GM19035 (cell line): ENCODE measurements at regions not wholly inside any gene's neighbourhood (a gene's known extent, or its start where the extent isn't known, plus 50 kb on each side); places are given as distances from the start of the nearest gene placed in this dataset.
"Not testable (repeated sequence)": the region's sequence is repeated elsewhere in the genome, so short reads cannot be mapped to it uniquely, and the experiment has no call there.

Experiments
- ATAC-seq: cut with Tn5 transposase; IDR thresholded peaks from one replicate; pipeline ENCODE4 v1.9.1; 2021; ENCODE audit not compliant: unreplicated experiment

DNA sequence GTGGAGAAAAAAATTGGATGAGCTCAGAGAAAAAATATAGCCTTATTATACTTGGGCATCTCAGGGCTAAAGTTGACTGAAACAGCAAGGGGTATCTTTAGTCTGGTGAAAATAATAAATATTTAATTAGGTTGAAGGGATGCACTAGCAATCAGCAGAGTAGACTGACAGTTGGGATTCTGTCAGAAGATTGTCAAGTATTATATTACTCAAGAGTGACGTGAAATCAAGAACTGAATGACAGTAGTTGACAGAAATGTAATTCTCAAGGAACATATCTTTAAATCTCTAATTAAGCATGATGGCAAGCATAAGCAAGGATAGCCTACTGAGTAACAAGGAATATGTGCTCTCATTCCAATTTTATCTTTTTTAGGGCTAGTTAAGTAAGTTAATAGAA, 1301.1 kb downstream of the DSC3 start:
- no peak for ATAC-seq

DNA sequence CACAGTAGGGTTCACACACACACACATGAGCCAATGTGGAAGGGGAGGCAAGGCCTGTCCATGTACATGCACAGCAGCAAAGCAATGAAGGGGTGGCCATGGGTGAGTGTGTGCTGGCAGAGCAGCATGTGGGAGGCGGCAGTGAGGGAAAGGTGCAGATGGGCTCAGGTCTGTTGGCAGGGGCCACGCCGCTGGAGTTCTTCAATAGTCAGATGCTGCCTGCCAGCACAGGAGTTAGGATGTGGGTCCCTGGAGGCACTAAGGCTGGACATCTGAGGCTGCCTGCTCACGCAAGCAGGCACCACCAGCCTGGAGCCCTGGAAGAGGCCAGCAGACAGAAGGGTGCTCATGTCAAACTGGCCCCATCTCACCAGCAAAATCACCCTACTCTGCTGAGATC, 1304.9 kb downstream of the DSC3 start:
- no peak for ATAC-seq

DNA sequence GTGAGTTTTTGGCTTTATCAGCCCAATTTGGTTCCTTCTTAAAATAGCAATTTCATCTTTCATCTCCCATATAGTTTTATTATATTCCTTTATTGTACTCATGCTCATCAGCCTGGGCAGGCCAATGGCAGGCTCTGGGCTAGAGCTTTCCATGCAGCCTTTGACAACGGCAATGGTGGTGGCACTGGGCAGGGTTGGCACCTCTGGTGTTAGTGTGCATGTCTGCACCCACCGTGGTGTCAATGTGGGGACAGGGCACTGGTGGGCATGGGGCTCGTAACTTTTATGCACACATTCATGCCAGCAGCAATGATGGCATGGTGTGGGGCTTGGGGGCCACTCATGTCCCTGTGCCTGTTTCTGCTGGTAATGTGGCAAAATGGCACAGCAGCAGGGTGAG, 1305.4 kb downstream of the DSC3 start:
- ATAC-seq = no peak

DNA sequence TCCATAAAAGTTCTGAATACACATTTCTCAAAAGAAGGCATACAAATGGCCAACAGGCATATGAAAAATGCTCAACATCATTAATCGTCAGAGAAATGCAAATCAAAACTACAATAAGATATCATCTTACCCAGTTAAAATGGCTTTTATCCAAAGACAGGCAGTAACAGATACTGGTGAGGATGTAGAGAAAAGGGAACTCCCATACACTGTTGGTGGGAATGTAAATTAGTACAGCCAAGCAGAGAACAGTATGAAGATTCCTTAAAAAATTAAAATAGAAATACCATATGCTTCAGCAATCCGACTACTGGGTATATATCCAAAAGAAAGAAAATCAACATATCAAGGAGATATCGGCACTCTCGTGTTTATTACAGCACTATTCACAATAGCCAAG, 1312.5 kb downstream of the DSC3 start:
- no peak for ATAC-seq

DNA sequence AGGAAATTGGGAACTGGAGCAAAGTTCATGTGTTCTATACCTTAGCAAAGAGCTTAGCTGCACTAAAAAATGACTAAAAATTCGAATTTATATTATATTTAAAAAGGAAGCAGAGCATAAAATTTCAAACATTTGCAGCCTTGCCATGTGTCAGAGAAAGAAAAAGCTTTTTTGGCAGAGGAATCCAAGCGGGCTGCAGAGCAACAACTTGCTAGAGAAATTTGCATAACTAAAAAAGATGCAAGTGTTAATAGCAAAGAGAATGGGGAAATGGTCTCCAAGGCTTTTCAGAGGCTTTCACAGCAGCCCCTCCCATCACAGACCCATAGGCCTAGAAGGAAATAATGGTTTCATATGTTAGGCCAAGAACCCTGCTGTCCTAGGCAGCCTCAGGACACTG, 1315.9 kb downstream of the DSC3 start:
- ATAC-seq = no peak

DNA sequence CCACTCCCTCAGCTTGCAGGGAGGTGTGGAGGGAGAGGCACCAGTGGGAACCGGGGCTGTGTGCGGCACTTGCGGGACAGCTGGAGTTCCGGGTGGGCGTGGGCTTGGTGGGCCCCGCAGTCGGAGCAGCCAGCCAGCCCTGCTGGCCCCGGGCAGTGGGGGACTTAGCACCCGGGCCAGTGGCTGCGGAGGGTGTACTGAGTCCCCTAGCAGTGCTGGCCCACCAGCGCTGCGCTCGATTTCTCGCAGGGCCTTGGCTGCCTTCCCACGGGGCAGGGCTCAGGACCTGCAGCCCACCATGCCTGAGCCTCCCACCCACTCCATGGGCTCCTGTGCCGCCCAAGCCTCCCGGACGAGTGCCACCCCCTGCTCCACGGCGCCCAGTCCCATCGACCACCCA, 1319.1 kb downstream of the DSC3 start:
- not testable (repeated sequence) for ATAC-seq

DNA sequence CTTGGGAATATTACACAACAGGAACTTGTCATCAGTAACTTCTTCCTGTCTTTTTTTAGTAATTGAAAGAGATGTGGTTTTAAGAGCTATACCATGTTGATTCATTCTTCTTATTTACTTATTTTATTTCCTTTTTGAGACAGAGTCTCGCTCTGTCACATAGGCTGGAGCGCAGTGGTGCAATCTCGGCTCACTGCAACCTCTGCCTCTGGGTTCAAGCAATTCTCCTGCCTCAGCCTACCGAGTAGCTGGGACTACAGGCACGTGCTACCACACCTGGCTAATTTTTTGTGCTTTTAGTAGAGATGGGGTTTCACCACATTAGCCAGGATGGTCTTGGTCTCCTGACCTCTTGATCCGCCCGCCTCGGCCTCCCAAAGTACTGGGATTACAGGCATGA, 1326.6 kb downstream of the DSC3 start:
- ATAC-seq = not testable (repeated sequence)

DNA sequence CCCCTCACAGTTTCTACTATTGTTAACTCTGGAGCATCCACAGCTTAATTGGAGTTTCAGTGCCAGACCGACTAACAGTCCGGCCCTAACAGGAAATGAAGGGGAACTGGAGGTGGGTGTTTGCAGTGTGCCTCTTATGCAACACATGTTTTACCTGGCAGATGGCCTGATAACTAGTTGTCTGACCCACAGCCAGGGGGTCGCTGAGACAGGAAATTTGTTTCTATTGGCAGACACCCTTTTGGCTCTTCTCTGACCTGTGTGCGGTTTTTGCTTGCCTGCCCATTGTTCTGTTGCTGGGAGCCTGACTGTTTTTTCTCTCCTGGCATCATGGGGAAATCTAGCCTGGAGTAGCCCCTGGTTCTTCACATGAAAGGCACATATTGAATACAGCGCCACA, 1329.8 kb downstream of the DSC3 start:
- ATAC-seq = no peak

DNA sequence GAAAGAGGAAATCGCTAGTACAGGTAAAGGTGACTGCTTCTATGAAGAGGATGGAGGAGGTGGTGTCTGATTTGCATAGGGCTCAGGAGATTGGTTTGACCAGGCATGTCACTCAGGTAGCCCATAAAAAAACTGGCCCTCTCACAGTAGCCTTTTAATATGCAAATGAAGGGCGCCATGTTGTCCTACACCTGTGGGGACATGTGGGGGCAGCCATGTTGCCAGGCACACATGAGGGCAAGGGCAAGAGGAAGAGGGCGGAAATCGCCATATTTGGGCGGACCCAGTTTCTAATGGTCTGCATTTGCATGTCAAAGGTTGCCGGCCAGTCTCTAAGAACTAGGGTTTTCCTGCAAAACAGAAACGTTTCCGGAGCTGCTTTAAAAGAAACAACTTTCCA, 1330.6 kb downstream of the DSC3 start:
- no peak for ATAC-seq

DNA sequence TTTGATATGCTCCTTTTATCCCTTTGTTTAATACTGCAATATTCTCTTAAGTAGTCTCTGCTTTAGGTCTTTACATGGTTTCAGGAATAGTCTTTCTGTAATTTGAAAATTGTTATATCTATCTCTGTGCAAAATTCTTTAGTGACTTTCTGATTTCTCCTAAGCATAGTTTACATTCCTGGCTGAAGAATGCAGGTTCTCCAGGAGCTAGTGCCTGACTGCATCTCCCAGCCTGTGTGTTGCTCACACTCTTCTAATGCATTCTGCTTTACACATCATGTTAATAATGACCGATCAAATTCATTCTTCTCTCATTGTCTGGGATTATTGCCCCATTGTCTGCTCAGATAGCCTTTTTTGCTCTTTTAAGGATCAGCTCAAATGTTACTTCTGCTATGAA, 1349.2 kb downstream of the DSC3 start:
- ATAC-seq = no peak

DNA sequence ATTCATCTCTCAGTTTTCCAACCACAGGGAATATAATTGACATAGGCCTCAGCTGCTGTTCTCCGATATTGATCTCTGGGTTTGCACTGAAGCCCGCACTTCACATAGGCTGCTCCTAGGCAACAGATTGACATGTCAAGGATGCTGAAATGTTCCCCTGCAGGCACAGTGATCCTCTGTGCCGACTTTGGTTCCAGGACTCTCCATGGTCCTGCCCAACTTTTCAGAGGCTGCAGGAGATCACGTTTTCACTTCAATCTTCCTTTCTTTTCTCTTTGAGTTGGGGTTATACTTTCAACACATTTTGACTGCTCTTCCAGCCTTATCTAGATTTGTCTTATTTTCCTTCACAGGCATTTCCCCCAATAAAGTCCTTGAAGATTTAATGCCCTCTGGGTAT, 1361.0 kb downstream of the DSC3 start:
- no peak for ATAC-seq

DNA sequence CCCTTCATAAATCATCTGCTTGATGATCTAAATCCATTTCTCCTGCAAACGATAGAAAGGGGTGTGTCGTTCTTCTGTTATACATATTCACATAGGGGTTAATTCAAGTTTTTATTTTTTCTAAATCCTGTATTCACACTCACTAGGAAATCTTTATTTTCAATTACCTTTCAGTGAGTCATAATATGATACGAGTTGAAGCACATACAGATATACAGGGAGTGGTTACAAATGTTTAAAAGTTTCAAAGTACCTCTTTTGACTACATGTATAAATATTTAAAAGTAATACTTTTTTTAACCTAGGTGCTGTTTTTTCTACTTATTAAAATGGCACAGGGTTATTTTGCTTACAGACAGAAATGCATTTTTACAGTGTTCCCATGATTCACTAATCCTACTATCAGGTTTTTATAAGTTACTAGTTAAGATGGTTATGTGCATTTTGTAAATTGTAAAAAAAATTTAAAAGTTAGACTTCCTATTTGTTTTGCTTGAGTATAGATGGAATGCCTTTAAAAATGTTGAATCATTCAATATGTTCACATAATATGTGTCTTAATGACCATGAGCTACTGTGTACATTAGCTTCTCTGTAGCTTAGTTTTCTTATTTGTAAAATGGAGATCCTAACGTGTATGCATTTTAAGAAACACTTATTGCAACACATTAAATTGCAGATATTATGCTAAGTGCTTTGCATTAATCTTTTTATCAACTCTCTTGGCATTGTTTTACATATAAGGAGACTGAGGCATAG, 1378.1 kb downstream of the DSC3 start:
- ATAC-seq = no peak

DNA sequence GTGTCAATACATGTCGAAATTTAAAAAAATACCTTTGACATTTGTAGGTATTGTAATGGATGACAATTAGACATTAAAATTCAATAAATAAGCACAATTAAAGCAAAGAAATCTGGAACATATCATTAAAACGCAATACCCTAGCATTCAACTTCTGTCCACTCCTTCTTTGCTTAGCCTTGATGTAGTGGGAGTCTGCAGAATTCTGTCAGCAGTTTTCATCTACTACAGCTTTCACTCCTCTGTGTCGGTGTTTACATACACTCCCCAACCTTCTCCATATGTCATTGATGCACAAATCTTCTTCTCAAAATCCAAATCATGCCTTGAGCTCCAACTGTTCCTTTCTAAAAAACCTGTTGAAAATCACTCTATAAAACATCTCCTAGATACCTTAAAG, 1380.6 kb downstream of the DSC3 start:
- no peak for ATAC-seq

DNA sequence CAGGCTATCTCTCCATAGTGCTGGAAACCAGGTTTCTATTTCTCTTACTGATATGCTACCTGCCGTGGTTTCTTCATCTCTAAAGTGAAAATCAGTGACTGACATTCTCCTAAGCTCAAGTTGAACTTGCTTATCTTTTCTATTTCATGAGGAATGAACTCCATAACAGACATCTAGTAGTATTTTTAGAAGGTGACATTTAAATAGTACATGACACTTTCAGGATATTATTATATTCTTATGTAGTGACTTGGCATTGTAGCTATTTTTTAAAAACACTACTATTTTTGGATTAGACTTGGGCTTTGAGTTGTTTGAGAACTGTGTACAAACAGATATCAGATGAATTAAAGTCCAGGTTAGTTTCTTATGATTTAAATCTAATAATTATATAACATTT, 1381.8 kb downstream of the DSC3 start:
- no peak for ATAC-seq

DNA sequence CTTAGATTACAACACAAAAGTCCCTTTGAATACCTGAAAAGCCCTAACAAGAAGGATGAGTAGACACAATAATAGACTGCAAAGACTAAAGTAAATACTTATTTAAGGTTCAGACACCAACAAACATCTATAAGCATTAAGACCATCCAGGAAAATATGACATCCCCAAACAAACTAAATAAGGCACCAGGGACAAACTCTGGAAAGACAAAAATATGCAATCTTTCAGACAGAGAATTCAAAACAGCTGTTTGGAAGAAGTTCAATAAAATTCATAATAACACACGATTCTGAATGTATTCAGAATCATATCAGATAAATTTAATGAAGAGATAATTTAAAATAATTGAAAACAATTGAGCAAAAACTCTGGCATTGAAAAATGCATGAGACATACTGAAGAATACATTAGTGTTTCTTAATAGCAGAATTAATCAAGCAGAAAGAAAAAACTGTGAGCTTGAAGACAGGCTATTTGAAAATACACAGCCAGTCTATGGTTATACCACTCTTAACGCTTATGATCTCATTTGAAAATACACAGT, 1388.8 kb downstream of the DSC3 start:
- ATAC-seq = no peak

DNA sequence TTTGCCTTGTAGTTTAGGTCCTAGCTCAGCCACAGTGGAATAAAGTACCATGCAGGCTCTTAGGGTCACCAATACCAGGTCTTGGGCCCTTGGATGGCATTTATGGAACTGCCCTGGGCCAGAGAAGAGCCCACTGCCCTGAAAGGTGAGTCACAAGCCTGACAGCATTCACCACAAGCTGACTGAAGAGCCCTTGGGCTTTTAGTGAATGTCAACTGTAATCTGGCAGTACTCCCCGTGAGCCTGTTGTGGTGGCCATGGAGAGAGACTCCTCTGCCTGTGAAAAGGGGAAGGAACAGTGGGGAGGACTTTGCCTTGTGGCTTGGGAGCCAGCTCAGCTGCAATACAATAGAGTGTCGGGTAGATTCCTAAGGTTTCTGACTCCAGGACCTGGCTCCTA, 1389.7 kb downstream of the DSC3 start:
- ATAC-seq = no peak

DNA sequence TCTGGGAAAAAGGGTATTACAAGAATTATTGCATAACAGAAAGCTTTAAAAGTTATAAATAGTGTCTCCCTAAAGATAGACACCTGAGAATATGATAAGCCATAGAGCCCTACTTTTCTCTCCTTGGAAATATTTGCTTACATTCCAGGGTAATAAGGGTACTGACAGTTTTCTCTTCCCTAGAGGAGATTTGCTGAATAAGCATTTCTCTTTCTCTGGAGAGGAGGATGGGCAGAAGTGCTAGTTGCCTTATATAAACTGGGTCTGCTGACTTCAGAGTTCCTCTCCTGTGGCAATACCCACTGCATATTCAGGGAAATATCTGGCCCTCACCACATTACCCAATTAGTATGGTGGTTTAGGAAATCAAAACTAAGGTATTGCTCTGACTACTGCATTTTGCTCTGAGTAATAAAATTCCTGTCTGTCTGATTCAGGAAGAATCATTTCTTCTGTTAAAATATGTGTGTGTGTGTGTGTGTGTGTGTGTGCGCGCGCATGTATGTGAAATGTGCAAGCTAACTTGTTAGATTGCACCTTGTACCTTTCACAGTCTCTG, 1391.3 kb downstream of the DSC3 start:
- ATAC-seq = no peak

DNA sequence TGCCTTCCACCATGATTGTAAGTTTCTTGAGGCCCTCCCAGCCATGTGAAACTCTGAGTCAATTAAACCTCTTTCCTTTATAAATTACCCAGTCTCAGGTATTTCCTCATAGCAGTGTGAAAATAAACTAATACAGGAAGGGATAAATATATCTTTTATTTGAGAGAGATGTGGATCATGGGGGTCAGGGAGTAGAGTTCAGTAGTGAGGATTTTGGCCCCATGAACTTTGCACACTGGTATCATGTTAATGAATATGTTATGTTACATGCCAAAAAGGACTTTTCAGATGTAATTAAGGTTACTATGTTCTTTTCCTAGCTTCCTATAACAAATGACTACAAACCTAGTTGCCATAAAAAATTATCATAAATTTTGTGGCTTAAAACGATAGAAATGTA, 1393.7 kb downstream of the DSC3 start:
- no peak for ATAC-seq

DNA sequence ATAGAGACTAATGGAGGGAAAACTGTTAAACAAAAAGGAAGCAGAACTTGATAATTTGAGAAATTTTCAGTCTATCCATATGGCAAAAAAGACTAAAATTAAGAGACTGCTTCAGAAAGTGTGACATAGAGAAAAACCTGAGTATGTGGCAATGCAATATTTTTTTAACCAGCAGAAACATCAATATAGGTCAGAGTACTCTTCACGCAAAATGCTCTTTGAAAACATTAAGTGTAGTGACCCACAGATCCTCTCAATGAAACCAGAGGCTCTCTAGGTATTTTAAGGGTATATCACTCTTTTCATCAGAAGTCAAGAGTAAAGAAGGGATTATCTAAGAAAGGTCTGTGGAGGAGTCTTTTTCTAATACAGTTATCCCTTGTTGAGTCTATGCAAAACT, 1394.8 kb downstream of the DSC3 start:
- ATAC-seq = no peak

DNA sequence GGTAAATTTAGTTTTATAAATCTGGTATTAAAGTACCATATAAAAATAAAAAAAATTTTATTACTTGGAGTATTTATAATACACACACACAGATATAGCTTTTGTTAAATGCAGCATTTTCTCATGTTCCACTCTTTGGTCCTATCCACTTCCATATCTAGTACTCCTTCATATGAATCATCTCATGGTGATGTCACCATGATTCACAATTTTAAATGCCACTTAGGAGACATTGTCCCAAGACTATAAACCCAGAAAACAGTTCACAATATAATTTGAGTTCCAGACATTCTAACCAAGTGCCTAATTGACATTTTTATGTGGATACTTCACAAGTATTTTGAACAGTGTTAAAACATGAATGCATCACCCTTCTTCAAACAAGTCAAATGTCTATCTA, 1398.3 kb downstream of the DSC3 start:
- ATAC-seq = no peak

DNA sequence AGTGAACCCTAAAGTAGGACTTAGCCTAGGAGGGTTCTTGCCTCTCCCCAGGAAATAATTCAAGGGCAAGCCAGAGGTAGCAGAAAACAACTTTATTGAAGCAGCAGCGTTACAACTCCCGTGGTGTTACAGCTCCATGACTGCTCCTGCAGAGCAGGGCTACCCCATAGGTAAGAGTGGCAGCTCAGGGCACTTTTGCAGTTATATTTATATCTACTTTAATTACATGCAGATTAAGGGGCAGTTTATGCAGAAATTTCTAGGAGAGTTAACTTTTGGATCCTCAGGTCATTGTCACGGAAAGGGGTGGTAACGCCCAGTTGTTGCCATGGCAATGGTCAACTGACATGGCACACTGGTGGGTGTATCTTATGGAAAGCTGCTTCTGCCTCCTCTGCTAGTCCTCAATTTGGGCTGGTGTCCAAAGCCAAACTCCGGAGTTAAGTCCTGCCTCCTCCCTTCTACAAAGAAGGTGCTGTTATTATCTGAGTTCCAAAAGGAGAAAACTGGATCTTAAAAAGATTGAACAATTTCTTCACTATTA, 1413.0 kb downstream of the DSC3 start:
- ATAC-seq = no peak

DNA sequence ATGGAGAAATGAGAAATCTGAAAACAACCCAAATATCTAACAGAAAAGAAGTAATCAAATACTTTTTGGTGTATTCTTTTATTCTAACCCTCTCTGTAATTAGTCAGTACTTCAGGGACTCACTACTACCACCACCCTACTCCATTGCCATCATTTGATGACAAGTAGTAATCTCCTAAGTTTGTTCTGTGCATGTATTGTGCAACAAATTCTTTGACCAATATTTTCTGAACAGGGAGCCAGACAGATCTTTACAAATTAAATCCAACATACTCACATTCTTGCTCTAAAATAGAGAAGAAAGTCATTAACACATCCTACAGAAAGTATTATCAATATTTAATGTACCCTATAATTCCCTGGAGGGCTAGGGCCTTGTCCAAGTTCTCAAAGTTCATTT, 1416.4 kb downstream of the DSC3 start:
- no peak for ATAC-seq

DNA sequence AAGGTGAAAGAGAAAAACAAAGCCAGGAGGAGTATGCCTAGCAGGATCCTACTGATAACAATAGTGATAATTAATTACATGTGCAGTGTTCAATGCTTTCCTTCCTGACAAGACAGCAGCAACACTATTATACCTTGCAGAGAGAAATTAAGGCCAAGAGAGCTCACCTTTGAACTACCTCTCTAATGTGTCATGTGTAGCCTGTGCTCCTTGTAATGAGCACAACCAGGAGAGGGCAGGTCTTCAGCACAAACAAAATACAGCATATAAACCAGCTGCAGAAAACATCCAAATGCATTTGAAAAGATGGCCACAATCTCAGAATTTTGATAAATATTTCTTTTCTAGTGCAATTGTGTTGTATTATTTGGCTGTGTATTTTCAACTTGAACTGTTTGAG, 1425.7 kb downstream of the DSC3 start:
- ATAC-seq = no peak
